Fibroblast of the aortic adventitia (primary cell): ENCODE measurements at regions not wholly inside any gene's neighbourhood (a gene's known extent, or its start where the extent isn't known, plus 50 kb on each side); places are given as distances from the start of the nearest gene placed in this dataset.

Experiments used
- DNase-seq: peaks from one replicate; pipeline ENCODE4 v3.0.0-alpha.2; 2010; ENCODE audit warnings: low read depth
- H3K4me3 ChIP-seq: 2 replicates; pipeline ENCODE4 v1.5.1; 2011; ENCODE audit warnings: low read depth, mild to moderate bottlenecking, control low read depth, low read length, moderate library complexity
- CTCF ChIP-seq: IDR thresholded peaks from 2 replicates; pipeline ENCODE4 v1.5.1; 2011; ENCODE audit warnings: mild to moderate bottlenecking, low read length, control low read depth, inconsistent platforms; ENCODE audit not compliant: insufficient read depth

GRCh38 chr2:101617796-101618195 is 79.7 kb upstream of the MAP4K4 start:
- H3K4me3 ChIP-seq = no peak overlapping the region
- DNase-seq = no peak

GRCh38 chr2:101617188-101617587 is 80.3 kb upstream of the MAP4K4 start:
- no peak overlapping the region for H3K4me3 ChIP-seq
- no peak for TF ChIP-seq CTCF
- DNase-seq = peak; percentile 13

More at GRCh38 chr2:101617796-101618195, 79.7 kb upstream of the MAP4K4 start:
- TF ChIP-seq CTCF = no peak

GRCh38 chr2:101614127-101614759 is 83.3 kb upstream of the MAP4K4 start:
- no peak for DNase-seq
- no peak for TF ChIP-seq CTCF
- H3K4me3 ChIP-seq = no peak overlapping the region

- no peak overlapping the region for H3K4me3 ChIP-seq
- TF ChIP-seq CTCF = no peak
- DNase-seq = no peak
These were observed 84.3 kb upstream of the MAP4K4 start for GRCh38 chr2:101613056-101613704.

- no peak overlapping the region for H3K4me3 ChIP-seq
- no peak for TF ChIP-seq CTCF
- no peak for DNase-seq
These were observed 85.5 kb upstream of the MAP4K4 start for GRCh38 chr2:101612019-101612418.

- no peak overlapping the region for H3K4me3 ChIP-seq
- TF ChIP-seq CTCF = no peak
- DNase-seq = no peak
These were observed 86.7 kb upstream of the MAP4K4 start for GRCh38 chr2:101610750-101611315.

- TF ChIP-seq CTCF = no peak
These were observed 88.1 kb upstream of the MAP4K4 start for GRCh38 chr2:101609433-101609832.

More at GRCh38 chr2:101609433-101609832, 88.1 kb upstream of the MAP4K4 start:
- no peak overlapping the region for H3K4me3 ChIP-seq
- no peak for DNase-seq
